PC-9 (cell line): ENCODE measurements at regions not wholly inside any gene's neighbourhood (a gene's known extent, or its start where the extent isn't known, plus 50 kb on each side); places are given as distances from the start of the nearest gene placed in this dataset.

Experiments used
- BruUV-seq: library from RNA; stranded (reverse); fragments of 400-500 nt; replicated peaks from 2 replicates; lab custom pipeline; 2021; lab: Mats Ljungman, UMichigan
- CTCF ChIA-PET: fragments of 300-600 bp; sonication (Branson Sonifier 250); formaldehyde crosslinking; loops from one replicate; lab custom pipeline; 2022; ENCODE audit warnings: antibody characterized with exemption; lab: Charles Lee
- POLR2A ChIA-PET: fragments of 300-600 bp; sonication (Branson Sonifier 250); formaldehyde crosslinking; loops from one replicate; lab custom pipeline; 2022; ENCODE audit warnings: antibody characterized with exemption; ENCODE audit not compliant: unreplicated experiment; lab: Charles Lee
- DNase-seq, 2 experiments: peaks; one replicate each; pipeline versions ENCODE4 v3.0.0 to v3.0.0-alpha.2; 2015 to 2022; ENCODE audit warnings: mixed read lengths in 1 of 2
- H2AFZ ChIP-seq: fragments of 200-600 bp; sonication (generic); 2 replicates; pipeline ENCODE4 v1.8.1; 2017; ENCODE audit warnings: antibody characterized with exemption
- H3F3A ChIP-seq: fragments of 200-600 bp; sonication (generic); 2 replicates; pipeline ENCODE4 v1.8.1; 2017; ENCODE audit warnings: antibody characterized with exemption, mild to moderate bottlenecking, low read depth; ENCODE audit not compliant: insufficient read depth
- H3K27ac ChIP-seq: fragments of 200-600 bp; sonication (generic); 2 replicates; pipeline ENCODE4 v1.6.1; 2016; ENCODE audit warnings: mixed run types
- H3K27me3 ChIP-seq: fragments of 200-600 bp; sonication (generic); 2 replicates; pipeline ENCODE4 v1.6.1; 2016; ENCODE audit warnings: low read depth, mixed run types; ENCODE audit not compliant: insufficient read depth
- H3K36me3 ChIP-seq: fragments of 200-600 bp; sonication (generic); 2 replicates; pipeline ENCODE4 v1.6.1; 2016; ENCODE audit warnings: low read depth, mixed run types
- H3K4me1 ChIP-seq: fragments of 200-600 bp; sonication (generic); replicated peaks from 2 replicates; pipeline ENCODE4 v1.6.1; 2016; ENCODE audit warnings: mixed run types; ENCODE audit not compliant: insufficient read depth
- H3K4me2 ChIP-seq: fragments of 200-600 bp; sonication (generic); 2 replicates; pipeline ENCODE4 v1.6.1; 2017; ENCODE audit warnings: mixed run types
- H3K4me3 ChIP-seq: fragments of 200-600 bp; sonication (generic); 2 replicates; pipeline ENCODE4 v1.6.1; 2016; ENCODE audit warnings: mixed run types
- H3K79me2 ChIP-seq: fragments of 200-600 bp; sonication (generic); 2 replicates; pipeline ENCODE4 v1.6.1; 2017; ENCODE audit warnings: low read depth, mixed run types
- H3K9me2 ChIP-seq: fragments of 200-600 bp; sonication (generic); 2 replicates; pipeline ENCODE4 v1.8.1; 2017; ENCODE audit warnings: mild to moderate bottlenecking; ENCODE audit not compliant: insufficient read depth
- H3K9me3 ChIP-seq: fragments of 200-600 bp; sonication (generic); 2 replicates; pipeline ENCODE4 v1.8.1; 2016; ENCODE audit warnings: low read depth; ENCODE audit not compliant: insufficient read depth
- H4K20me1 ChIP-seq: fragments of 200-600 bp; sonication (generic); 2 replicates; pipeline ENCODE4 v1.8.1; 2017; ENCODE audit not compliant: insufficient read depth
- CTCF ChIP-seq: fragments of 200-600 bp; sonication (generic); conservative IDR thresholded peaks from 2 replicates; pipeline ENCODE4 v1.6.1; 2017; ENCODE audit warnings: mixed run types, antibody characterized with exemption, mild to moderate bottlenecking, moderate library complexity
- EZH2 ChIP-seq: fragments of 200-600 bp; sonication (generic); IDR thresholded peaks from 2 replicates; pipeline ENCODE4 v1.8.0; 2017; ENCODE audit warnings: antibody characterized with exemption, low read depth
- intact Hi-C: fragments of 100-400 bp; cut with micrococcal nuclease; formaldehyde crosslinking; loops from one replicate; pipeline ENCODE4 v1.10.0; 2022; ENCODE audit not compliant: unreplicated experiment

- Histone ChIP-seq H3K36me3 (no peaks in the 10 kb centered on the region), H3K79me2 (no peaks in the 10 kb centered on the region), H3K27ac (no peak overlapping the region), H3K9me3 (no peaks in the 10 kb centered on the region), H3K4me3 (no peak overlapping the region), H4K20me1 (no peaks in the 10 kb centered on the region), H3K9me2 (no peaks in the 10 kb centered on the region), H3K4me2 (no peak overlapping the region), H2AFZ (no peak overlapping the region), H3F3A (no peaks in the 10 kb centered on the region), H3K27me3 (no peaks in the 10 kb centered on the region), H3K4me1 (no peaks in the 10 kb centered on the region)
- DNase-seq, result no peak
- intact Hi-C loops, result no loop called here
- CTCF ChIA-PET, result no interaction called here
- BruUV-seq, result no TSS peak
- TF ChIP-seq EZH2, result no peak
- POLR2A ChIA-PET, result no interaction called here
Observed at GRCh38 chr10:124264711-124265390, 153.9 kb downstream of the OAT start.

- Histone ChIP-seq H2AFZ (no peak overlapping the region), H3K27me3 (no peaks in the 10 kb centered on the region), H3K9me3 (no peaks in the 10 kb centered on the region), H3K4me1 (no peaks in the 10 kb centered on the region), H3K4me3 (no peak overlapping the region), H3K9me2 (no peaks in the 10 kb centered on the region), H3K36me3 (no peaks in the 10 kb centered on the region), H4K20me1 (no peaks in the 10 kb centered on the region), H3K27ac (no peak overlapping the region), H3K4me2 (no peak overlapping the region), H3F3A (no peaks in the 10 kb centered on the region), H3K79me2 (no peaks in the 10 kb centered on the region)
- TF ChIP-seq EZH2 (no peak), CTCF (no peak)
- CTCF ChIA-PET, result no interaction called here
- intact Hi-C loops, result no loop called here
- POLR2A ChIA-PET, result no interaction called here
- BruUV-seq, result no TSS peak
- no peak for DNase-seq
Observed at GRCh38 chr10:124264271-124264670, 154.5 kb downstream of the OAT start.

- Histone ChIP-seq H3K36me3 (no peaks in the 10 kb centered on the region), H3K4me1 (no peaks in the 10 kb centered on the region), H3F3A (no peaks in the 10 kb centered on the region), H3K27ac (no peak overlapping the region), H3K4me2 (no peak overlapping the region), H3K9me3 (no peaks in the 10 kb centered on the region), H3K27me3 (no peaks in the 10 kb centered on the region), H3K9me2 (no peaks in the 10 kb centered on the region), H2AFZ (no peak overlapping the region), H4K20me1 (no peaks in the 10 kb centered on the region), H3K4me3 (no peak overlapping the region), H3K79me2 (no peaks in the 10 kb centered on the region)
- intact Hi-C loops, result no loop called here
- ChIA-PET POLR2A (no interaction called here), CTCF (no interaction called here)
- BruUV-seq, result no TSS peak
- TF ChIP-seq EZH2, result no peak
- TF ChIP-seq CTCF, result no peak
- DNase-seq, result no peak
Observed at GRCh38 chr10:124263726-124264125, 155.0 kb downstream of the OAT start.

- Histone ChIP-seq H3K27ac (no peak overlapping the region), H3K4me1 (no peaks in the 10 kb centered on the region), H3K79me2 (no peaks in the 10 kb centered on the region), H3K27me3 (no peaks in the 10 kb centered on the region), H3K9me2 (no peaks in the 10 kb centered on the region), H4K20me1 (no peaks in the 10 kb centered on the region), H2AFZ (no peak overlapping the region), H3K4me2 (no peak overlapping the region), H3K4me3 (no peak overlapping the region), H3K36me3 (no peaks in the 10 kb centered on the region), H3K9me3 (no peaks in the 10 kb centered on the region), H3F3A (no peaks in the 10 kb centered on the region)
- ChIA-PET CTCF (no interaction called here), POLR2A (no interaction called here)
- DNase-seq, result no peak
- no TSS peak for BruUV-seq
- intact Hi-C loops, result no loop called here
- TF ChIP-seq EZH2 (no peak), CTCF (no peak)
Observed at GRCh38 chr10:124262971-124263370, 155.8 kb downstream of the OAT start.
